RWPE1 (cell line): ENCODE measurements at regions not wholly inside any gene's neighbourhood (a gene's known extent, or its start where the extent isn't known, plus 50 kb on each side); places are given as distances from the start of the nearest gene placed in this dataset.

Experiments
- CTCF ChIA-PET: fragments of 350-600 bp; sonication (Branson Sonifier 250); formaldehyde crosslinking; extraction: SDS; loops from one replicate; lab custom pipeline; 2021; lab: Yijun Ruan, JAX
- POLR2A ChIA-PET: fragments of 400-600 bp; formaldehyde crosslinking; extraction: SDS; loops from one replicate; lab custom pipeline; 2020; ENCODE audit warnings: antibody characterized with exemption; ENCODE audit not compliant: low non-redundant PET; lab: Yijun Ruan, JAX
- DNase-seq: peaks from one replicate; pipeline ENCODE4 v3.0.0; 2012; ENCODE audit warnings: low spot score
- H3K27ac ChIP-seq: fragments of 450-650 bp; 2 replicates; pipeline ENCODE4 v1.5.1; 2017
- TF ChIP-seq, protein P1 (sequence below): fragments of 450-650 bp; conservative IDR thresholded peaks from 2 replicates; pipeline ENCODE4 v1.5.1; 2017; ENCODE audit warnings: low read depth, mild to moderate bottlenecking

DNA sequence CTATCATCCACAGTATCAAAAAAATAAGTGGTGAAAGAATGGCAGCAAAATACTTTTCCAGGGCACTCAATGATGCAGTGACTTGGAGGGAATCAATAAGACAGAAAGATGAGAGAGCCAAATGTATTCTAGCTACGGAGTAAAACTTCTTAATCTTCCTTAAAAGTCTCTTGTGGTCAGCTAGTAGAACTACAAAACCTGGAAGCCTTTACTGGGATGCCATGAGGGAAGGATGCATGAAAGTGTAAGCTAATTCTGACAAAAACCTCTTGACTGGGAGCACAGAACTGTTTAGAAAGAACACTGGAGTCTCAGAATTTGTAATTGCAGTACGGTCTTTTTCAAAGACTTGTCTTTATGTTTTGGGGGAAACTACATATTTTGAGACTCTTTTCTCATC, 432.8 kb upstream of the PTPRD start:
- TF ChIP-seq, protein P1, sequence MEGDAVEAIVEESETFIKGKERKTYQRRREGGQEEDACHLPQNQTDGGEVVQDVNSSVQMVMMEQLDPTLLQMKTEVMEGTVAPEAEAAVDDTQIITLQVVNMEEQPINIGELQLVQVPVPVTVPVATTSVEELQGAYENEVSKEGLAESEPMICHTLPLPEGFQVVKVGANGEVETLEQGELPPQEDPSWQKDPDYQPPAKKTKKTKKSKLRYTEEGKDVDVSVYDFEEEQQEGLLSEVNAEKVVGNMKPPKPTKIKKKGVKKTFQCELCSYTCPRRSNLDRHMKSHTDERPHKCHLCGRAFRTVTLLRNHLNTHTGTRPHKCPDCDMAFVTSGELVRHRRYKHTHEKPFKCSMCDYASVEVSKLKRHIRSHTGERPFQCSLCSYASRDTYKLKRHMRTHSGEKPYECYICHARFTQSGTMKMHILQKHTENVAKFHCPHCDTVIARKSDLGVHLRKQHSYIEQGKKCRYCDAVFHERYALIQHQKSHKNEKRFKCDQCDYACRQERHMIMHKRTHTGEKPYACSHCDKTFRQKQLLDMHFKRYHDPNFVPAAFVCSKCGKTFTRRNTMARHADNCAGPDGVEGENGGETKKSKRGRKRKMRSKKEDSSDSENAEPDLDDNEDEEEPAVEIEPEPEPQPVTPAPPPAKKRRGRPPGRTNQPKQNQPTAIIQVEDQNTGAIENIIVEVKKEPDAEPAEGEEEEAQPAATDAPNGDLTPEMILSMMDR, result no peak
- POLR2A ChIA-PET, result no interaction called here
- CTCF ChIA-PET, result interaction anchor here (0.6 kb wide), 1 partner anchor 20 kb away, joined by 3 read pairs; no protein-coding TSS in a partner anchor
- no peak for DNase-seq
- H3K27ac ChIP-seq, result no peak overlapping the region

DNA sequence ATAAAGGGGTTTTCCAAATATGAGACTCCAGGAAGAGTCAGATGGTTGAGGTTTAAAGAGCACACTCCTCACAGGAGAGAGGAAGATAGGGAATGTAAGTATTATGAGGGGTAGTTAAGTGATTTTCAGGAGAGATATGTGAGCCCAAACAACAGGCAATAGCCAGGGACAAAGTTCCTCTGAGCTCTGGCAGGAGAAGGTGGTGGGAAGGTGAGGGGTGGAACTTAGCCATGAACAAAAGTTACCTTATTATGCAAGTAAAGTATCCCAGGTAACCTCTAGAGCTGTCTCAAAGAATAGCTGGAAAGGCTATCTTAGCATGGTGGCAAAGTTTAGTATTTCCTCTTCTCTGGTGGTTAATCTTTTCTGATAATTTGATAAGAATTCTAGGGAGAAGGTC, 450.5 kb upstream of the PTPRD start:
- no peak for DNase-seq
- no peak overlapping the region for H3K27ac ChIP-seq
- ChIA-PET CTCF (no interaction called here), POLR2A (no interaction called here)
- TF ChIP-seq, protein P1, result no peak

GRCh38 chr9:11064909-11065308, 452.1 kb upstream of the PTPRD start:
- TF ChIP-seq, protein P1, result no peak
- CTCF ChIA-PET, result no interaction called here
- H3K27ac ChIP-seq, result no peak overlapping the region
- POLR2A ChIA-PET, result no interaction called here
- DNase-seq, result no peak

DNA sequence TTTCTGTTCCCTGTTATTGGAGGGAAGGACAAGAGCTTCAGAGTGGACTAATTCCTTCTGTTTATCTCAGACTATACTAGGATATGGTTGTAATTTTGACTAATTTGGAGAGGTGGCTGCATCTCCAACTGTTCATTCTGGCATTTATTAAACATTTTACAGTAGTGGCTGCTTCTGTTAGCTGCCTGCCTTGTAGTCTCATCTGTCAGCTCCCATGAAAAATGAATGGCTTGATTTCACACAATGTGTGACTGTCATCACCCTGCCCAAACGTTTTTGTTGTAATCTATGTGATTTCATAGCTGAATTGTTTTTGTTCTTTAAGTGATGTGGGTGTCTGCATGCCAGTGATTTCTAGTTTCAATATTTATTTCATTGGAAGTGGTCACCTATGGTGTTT, 459.4 kb upstream of the PTPRD start:
- ChIA-PET CTCF (interaction anchor here (0.6 kb wide), 1 partner anchor 85 kb away, joined by 7 read pairs; no protein-coding TSS in a partner anchor), POLR2A (no interaction called here)
- TF ChIP-seq, protein P1, result no peak
- DNase-seq, result no peak
- no peak overlapping the region for H3K27ac ChIP-seq

GRCh38 chr9:11086561-11086960, 473.8 kb upstream of the PTPRD start:
- TF ChIP-seq, protein P1, result no peak
- peak; percentile 3 for DNase-seq
- POLR2A ChIA-PET, result no interaction called here
- no peak overlapping the region for H3K27ac ChIP-seq
- CTCF ChIA-PET, result no interaction called here

- TF ChIP-seq, protein P1, result no peak
- ChIA-PET CTCF (no interaction called here), POLR2A (no interaction called here)
- no peak overlapping the region for H3K27ac ChIP-seq
- DNase-seq, result no peak
Observed at GRCh38 chr9:11088821-11089374, 476.1 kb upstream of the PTPRD start.
